NCI-H82 (cell line): ENCODE measurements at regions not wholly inside any gene's neighbourhood (a gene's known extent, or its start where the extent isn't known, plus 50 kb on each side); places are given as distances from the start of the nearest gene placed in this dataset.
"Not testable (repeated sequence)": the region's sequence is repeated elsewhere in the genome, so short reads cannot be mapped to it uniquely, and the experiment has no call there.

ENCODE experiments used
- DNase-seq: peaks from one replicate; lab custom pipeline; 2025; lab: John Stamatoyannopoulos, UW

- DNase-seq: no peak
These were observed 212.2 kb upstream of the PTBP2 start for GRCh38 chr1:96509339-96509738.

- DNase-seq: peak; percentile 14
These were observed 211.6 kb upstream of the PTBP2 start for GRCh38 chr1:96509951-96510350.

DNA sequence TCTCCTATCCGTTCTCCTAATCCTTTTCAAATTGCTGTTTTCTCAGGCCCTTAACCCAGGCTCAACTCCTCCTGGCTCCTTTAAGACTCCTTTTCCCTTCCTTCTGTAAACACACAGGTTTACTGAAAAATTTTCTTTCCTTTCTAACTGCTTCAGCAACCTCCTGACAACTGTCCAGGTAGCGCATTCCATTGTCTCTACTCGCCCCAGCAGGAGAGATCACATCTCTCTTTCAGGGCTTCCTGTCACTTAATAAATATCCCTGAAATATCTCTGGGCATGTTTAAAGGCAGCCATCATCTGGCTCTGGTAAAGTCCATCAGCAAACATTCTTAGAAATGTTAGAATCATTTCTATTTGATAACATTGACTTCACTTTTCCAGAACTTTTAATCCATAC is 211.2 kb upstream of the PTBP2 start:
- no peak for DNase-seq

DNA sequence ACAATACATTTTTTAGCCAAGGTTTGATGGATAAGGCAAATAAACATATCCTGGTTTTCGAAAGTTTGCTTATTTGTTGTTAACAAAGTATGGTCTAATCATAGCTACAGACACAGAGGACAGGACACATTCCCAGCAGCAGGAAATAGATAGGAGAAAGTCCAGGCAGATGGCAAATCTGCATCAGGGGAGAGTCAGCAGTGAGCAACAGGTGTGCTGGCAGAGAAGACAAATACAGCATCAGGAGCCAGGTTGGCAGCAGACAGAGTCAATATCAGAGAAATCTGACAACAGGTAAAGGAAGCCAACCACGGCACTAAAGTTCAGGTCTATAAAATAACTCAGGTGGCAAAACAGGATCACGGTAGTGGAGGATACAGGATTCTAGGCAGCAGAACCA is 210.7 kb upstream of the PTBP2 start:
- no peak for DNase-seq

- DNase-seq: no peak
These were observed 208.4 kb upstream of the PTBP2 start for GRCh38 chr1:96513136-96513535.

GRCh38 chr1:96515430-96515829 is 206.2 kb upstream of the PTBP2 start:
- DNase-seq: no peak

- DNase-seq: no peak
These were observed 205.7 kb upstream of the PTBP2 start for GRCh38 chr1:96515925-96516324.

DNA sequence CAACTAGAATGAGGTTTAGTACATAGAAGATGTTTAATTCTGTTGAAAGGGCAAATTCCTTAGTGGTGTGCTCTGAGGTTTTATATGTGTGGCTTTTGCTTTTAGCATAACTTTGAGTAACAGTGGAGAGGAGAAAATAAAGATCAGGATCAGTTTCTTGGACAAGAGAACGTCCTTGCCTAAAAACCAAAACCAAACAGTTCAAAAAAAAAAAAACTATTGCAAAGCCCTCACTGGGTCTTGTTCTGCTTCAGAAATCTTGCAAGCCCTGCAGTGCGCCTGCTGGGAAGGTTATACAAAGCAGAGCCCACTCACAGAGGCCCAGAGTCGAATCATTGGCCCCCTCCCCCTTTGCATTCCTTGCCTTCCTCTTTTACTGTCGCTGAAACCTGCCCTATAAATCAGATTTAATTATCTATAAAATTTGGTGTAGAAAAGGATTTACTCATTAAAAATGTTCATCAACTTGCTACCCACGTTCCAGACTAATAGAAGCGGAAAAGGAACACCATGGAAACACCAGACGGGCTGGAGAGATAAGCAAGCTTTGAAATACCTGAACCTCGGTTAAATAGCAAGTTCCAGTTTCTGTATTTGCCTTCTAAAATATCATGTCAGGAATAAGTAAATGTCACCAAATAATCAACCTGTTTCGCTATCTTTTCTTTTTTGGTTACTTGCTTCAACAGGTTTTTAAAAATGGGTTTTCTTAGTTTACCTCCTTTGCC is 201.6 kb upstream of the PTBP2 start:
- DNase-seq: no peak

GRCh38 chr1:96520579-96520947 is 201.0 kb upstream of the PTBP2 start:
- no peak for DNase-seq

DNA sequence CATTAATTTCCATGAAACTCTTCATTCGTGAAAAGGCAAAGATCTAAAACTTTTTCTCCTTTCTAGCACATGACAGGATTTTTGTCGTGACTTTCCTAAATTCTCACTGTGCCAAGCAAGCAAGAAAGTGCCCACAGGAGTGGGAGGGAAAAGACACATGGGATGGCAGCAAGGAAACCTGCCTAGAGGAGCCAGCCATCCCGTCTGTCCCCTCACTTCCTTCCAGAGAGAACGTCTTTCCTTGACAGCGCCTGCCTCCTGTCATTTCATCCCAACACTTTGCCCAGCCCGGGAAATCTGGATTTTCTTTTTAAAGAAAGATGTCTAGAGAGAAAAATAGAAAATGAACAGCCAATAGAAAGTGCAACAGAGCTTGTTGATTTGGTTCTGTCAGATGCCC is 200.6 kb upstream of the PTBP2 start:
- no peak for DNase-seq

DNA sequence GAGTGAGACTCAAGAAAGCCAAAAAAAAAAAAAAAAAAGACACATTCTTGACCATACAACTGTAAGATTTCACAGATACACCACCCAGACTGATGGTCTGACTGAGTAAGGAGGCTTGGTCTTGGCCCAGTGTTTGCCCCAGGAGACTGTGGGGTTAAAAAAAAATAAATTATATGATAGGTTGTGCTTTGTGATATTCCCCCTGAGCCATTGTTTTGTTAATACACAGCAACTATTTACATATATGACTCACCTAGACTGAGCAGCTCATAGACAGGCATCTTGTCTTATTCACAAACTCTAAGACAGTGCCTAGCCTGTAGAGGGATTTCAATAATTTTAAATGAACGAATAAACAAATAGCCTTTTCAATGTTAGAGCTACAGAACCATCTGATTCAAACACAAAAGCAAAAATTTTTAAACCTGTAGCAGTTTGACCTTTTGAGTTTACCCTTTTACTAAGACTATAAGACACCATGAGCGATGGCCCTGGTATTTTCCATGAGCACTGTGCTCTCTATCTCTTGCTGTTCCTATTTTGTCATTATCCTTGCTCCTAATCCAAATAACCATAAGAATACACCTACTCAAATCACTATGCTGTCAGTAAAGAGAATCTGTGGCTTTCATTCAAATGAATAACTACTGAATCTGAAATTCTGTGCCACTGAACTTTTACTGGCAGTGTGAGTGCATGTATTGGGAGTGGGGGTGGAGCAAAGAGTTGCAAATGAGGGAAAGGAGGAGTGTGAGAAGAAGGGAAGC is 199.4 kb upstream of the PTBP2 start:
- no peak for DNase-seq

DNA sequence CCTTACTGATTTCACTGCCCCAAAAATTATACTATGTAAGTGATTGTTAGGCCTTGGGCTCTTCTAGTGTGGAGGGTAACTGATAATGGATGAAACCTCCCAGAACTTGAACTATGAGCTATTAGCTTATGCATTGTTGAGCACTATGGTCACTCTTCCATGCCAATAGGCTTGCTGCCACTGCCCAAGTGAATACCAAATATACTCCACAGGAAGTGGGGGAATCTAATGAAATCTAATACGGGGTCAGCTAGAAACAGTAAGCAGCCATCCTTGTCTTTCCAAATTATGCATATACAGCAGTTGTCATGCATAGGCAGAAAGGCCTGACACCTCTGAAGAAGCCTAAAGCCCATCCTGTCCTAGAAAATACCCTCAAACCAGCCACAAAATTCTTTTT is 198.7 kb upstream of the PTBP2 start:
- no peak for DNase-seq

GRCh38 chr1:96524100-96524499 is 197.5 kb upstream of the PTBP2 start:
- no peak for DNase-seq

GRCh38 chr1:96525657-96526557 is 195.7 kb upstream of the PTBP2 start:
- no peak for DNase-seq

DNA sequence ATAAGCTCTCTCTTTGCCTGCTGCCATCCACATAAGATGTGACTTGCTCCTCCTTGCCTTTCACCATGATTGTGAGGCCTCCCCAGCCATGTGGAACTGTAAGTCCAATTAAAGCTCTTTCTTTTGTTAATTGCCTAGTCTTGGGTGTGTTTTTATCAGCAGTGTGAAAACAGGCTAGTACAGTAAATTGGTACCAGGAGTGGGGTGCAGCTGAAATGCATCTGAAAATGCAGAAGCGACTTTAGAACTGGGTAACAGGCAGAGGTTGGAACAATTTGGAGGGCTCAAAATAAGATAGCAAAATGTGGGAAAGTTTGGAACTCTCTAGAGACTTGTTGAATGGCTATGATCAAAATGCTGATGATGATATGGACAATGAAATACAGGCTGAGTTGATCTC is 192.9 kb upstream of the PTBP2 start:
- not testable (repeated sequence) for DNase-seq

GRCh38 chr1:96533820-96534219 is 187.8 kb upstream of the PTBP2 start:
- DNase-seq: no peak

DNA sequence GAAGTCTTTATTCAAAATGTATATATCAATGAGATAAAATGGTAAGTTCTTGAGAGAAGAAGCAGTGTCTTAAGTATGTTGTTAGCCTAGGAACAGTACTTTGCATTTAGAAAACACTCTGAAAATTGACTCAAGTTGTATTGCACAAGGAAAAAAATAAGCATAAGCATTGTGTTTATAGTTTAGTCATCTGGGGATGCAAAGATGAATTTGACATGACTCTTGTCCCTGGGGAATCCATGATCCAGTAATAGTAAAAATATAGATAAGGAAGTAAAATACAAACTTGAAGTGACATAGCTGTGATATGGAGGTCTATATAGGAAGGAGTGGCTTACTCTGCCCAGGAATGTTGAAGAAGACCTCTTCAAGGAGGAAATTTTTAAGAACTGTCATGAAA is 185.0 kb upstream of the PTBP2 start:
- no peak for DNase-seq

- DNase-seq: peak; percentile 5
These were observed 183.4 kb upstream of the PTBP2 start for GRCh38 chr1:96538111-96538641.

GRCh38 chr1:96538883-96539282 is 182.7 kb upstream of the PTBP2 start:
- DNase-seq: no peak

DNA sequence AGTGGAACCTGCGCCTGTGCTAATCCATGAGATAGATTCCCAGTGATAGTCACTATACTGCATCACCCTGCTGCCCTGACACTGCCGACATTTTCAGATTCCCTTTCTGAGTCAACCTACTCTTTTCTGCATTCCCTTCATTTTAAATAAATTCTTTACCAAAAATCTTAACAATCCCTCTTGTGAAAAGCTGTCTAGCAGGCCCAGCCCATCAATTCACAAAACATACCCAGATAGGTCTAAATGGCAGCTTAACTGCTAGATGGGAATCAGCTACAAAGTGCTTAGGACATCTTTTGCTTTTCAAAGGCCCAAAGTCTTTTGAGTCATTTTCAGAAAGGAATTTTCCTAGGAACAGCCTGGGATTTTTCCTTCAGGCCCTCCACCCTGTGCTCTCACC is 180.1 kb upstream of the PTBP2 start:
- no peak for DNase-seq

- DNase-seq: no peak
These were observed 177.3 kb upstream of the PTBP2 start for GRCh38 chr1:96544051-96544830.

GRCh38 chr1:96544831-96545221 is 176.8 kb upstream of the PTBP2 start:
- DNase-seq: no peak
